Mesenchymal stem cell (in vitro differentiated cells and primary cell): ENCODE measurements at regions not wholly inside any gene's neighbourhood (a gene's known extent, or its start where the extent isn't known, plus 50 kb on each side); places are given as distances from the start of the nearest gene placed in this dataset.

Experiments used
- DNase-seq: peaks from one replicate; pipeline ENCODE4 v3.0.0-alpha.2; 2013
- H2AFZ ChIP-seq: one replicate; pipeline ENCODE4 v1.6.1; 2013; ENCODE audit warnings: low read depth, mild to moderate bottlenecking, control low read depth, inconsistent platforms, low read length, moderate library complexity
- H2AK5ac ChIP-seq: 2 replicates; pipeline ENCODE4 v1.6.1; 2013; ENCODE audit warnings: low read length, moderate library complexity, mild to moderate bottlenecking, inconsistent platforms; ENCODE audit not compliant: severe bottlenecking
- H2BK120ac ChIP-seq: one replicate; pipeline ENCODE4 v1.6.1; 2013; ENCODE audit warnings: low read depth, mild to moderate bottlenecking, inconsistent platforms, low read length, moderate library complexity
- H2BK12ac ChIP-seq, 2 experiments: one replicate each; pipeline ENCODE4 v1.6.1; 2013; ENCODE audit warnings: inconsistent platforms in 2 of 2, low read length in 2 of 2, mild to moderate bottlenecking in 2 of 2, moderate library complexity in 2 of 2, control low read depth in 1 of 2
- H2BK15ac ChIP-seq: one replicate; pipeline ENCODE4 v1.6.1; 2013; ENCODE audit warnings: mild to moderate bottlenecking, low read depth, inconsistent platforms; ENCODE audit not compliant: poor library complexity, severe bottlenecking
- H2BK5ac ChIP-seq: 2 replicates; pipeline ENCODE4 v1.6.1; 2013; ENCODE audit warnings: low read depth, mild to moderate bottlenecking, low read length, control low read depth, inconsistent platforms; ENCODE audit not compliant: poor library complexity, severe bottlenecking
- H3K14ac ChIP-seq, 2 experiments: one replicate each; pipeline ENCODE4 v1.6.1; 2013; ENCODE audit warnings: inconsistent platforms in 2 of 2, low read length in 2 of 2, control low read depth in 1 of 2, mild to moderate bottlenecking in 1 of 2, moderate library complexity in 1 of 2
- H3K18ac ChIP-seq, 2 experiments: one replicate each; pipeline ENCODE4 v1.6.1; 2013; ENCODE audit warnings: inconsistent platforms in 2 of 2, low read length in 2 of 2, control low read depth in 1 of 2, low read depth in 1 of 2, mild to moderate bottlenecking in 1 of 2
- H3K23ac ChIP-seq, 2 experiments: one replicate each; pipeline ENCODE4 v1.6.1; 2013; ENCODE audit warnings: inconsistent platforms in 2 of 2, low read length in 2 of 2, mild to moderate bottlenecking in 2 of 2, moderate library complexity in 2 of 2, control low read depth in 1 of 2
- H3K27ac ChIP-seq: 2 replicates; pipeline ENCODE4 v1.5.1; 2013; ENCODE audit warnings: mild to moderate bottlenecking, moderate library complexity, low read length, control low read depth, inconsistent platforms; ENCODE audit not compliant: poor library complexity, severe bottlenecking
- H3K27me3 ChIP-seq, 2 experiments: 2 replicates each; pipeline versions ENCODE4 v1.6.1 to v1.7.0; 2013; ENCODE audit warnings: low read length in 2 of 2, mild to moderate bottlenecking in 2 of 2, moderate library complexity in 2 of 2, control low read depth in 1 of 2, inconsistent platforms in 1 of 2; ENCODE audit not compliant: control insufficient read depth in 1 of 2, insufficient read depth in 1 of 2
- H3K36me3 ChIP-seq, 2 experiments: 2 replicates each; pipeline versions ENCODE4 v1.6.1 to v1.7.0; 2013; ENCODE audit warnings: low read length in 2 of 2, control low read depth in 1 of 2, inconsistent platforms in 1 of 2, low read depth in 1 of 2, mild to moderate bottlenecking in 1 of 2; ENCODE audit not compliant: insufficient read depth in 2 of 2, control insufficient read depth in 1 of 2
- H3K4ac ChIP-seq, 2 experiments: one replicate each; pipeline ENCODE4 v1.6.1; 2013; ENCODE audit warnings: inconsistent platforms in 2 of 2, low read length in 2 of 2, mild to moderate bottlenecking in 2 of 2, moderate library complexity in 2 of 2, control low read depth in 1 of 2, low read depth in 1 of 2
- H3K4me1 ChIP-seq: 2 replicates; pipeline ENCODE4 v1.6.1; 2013; ENCODE audit warnings: low read depth, low read length, control low read depth; ENCODE audit not compliant: control insufficient read depth, insufficient read depth
- H3K4me2 ChIP-seq: 2 replicates; pipeline ENCODE4 v1.6.1; 2013; ENCODE audit warnings: low read length, mild to moderate bottlenecking, inconsistent platforms; ENCODE audit not compliant: poor library complexity, severe bottlenecking
- H3K4me3 ChIP-seq, 2 experiments: 2 replicates each; pipeline versions ENCODE4 v1.5.1 to v1.7.0; 2013; ENCODE audit warnings: low read length in 2 of 2, mild to moderate bottlenecking in 2 of 2, control low read depth in 1 of 2, low read depth in 1 of 2; ENCODE audit not compliant: insufficient read depth in 1 of 2
- H3K79me1 ChIP-seq: replicated peaks from 2 replicates; pipeline ENCODE4 v1.6.1; 2013; ENCODE audit warnings: mild to moderate bottlenecking, control low read depth, low read length, inconsistent platforms; ENCODE audit not compliant: poor library complexity, severe bottlenecking
- H3K9ac ChIP-seq: 2 replicates; pipeline ENCODE4 v1.7.0; 2013; ENCODE audit warnings: mild to moderate bottlenecking, low read length, moderate library complexity
- H3K9me3 ChIP-seq: 2 replicates; pipeline ENCODE4 v1.7.0; 2013; ENCODE audit warnings: mild to moderate bottlenecking, low read length; ENCODE audit not compliant: control insufficient read depth
- H4K8ac ChIP-seq: one replicate; pipeline ENCODE4 v1.6.1; 2013; ENCODE audit warnings: inconsistent platforms, mild to moderate bottlenecking, low read length, moderate library complexity
- H4K91ac ChIP-seq: one replicate; pipeline ENCODE4 v1.6.1; 2013; ENCODE audit warnings: mild to moderate bottlenecking, low read length, inconsistent platforms
- WGBS: methylation state at CpG from one replicate; pipeline ENCODE4 v1.1.7; 2013; ENCODE audit warnings: mixed read lengths; 5-methylcytosine and 5-hydroxymethylcytosine counted together

- Histone ChIP-seq H4K8ac (no peak overlapping the region), H3K18ac (no peak overlapping the region), H2AFZ (no peak overlapping the region), H3K9me3 (no peaks in the 10 kb centered on the region), H3K36me3 (no peaks in the 10 kb centered on the region), H3K4me1 (no peaks in the 10 kb centered on the region), H2BK120ac (no peak overlapping the region), H2BK5ac (no peak overlapping the region), H3K23ac (no peak overlapping the region), H3K4ac (no peak overlapping the region), H4K91ac (no peak overlapping the region), H3K9ac (no peak overlapping the region), H3K4me2 (no peak overlapping the region), H2BK15ac (no peak overlapping the region), H2BK12ac (no peak overlapping the region), H3K4me3 (no peak overlapping the region), H3K14ac (no peak overlapping the region), H3K27me3 (no peaks in the 10 kb centered on the region), H3K27ac (no peak overlapping the region), H3K79me1 (no peaks in the 10 kb centered on the region), H2AK5ac (no peak overlapping the region)
- WGBS: 66% methylated on average over 5 of the region's 5 CpGs
- no peak for DNase-seq
Observed at GRCh38 chr20:12764053-12764452, 244.7 kb upstream of the SPTLC3 start.

GRCh38 chr20:12764851-12765250 is 243.9 kb upstream of the SPTLC3 start:
- H2BK15ac ChIP-seq: no peak overlapping the region
- H3K9me3 ChIP-seq: no peaks in the 10 kb centered on the region
- H3K4me1 ChIP-seq: no peaks in the 10 kb centered on the region
- no peak overlapping the region for H2BK12ac ChIP-seq
- H4K8ac ChIP-seq: no peak overlapping the region
- DNase-seq: no peak
- H3K18ac ChIP-seq: no peak overlapping the region
- H3K4me3 ChIP-seq: no peak overlapping the region
- no peak overlapping the region for H3K27ac ChIP-seq
- H2BK5ac ChIP-seq: no peak overlapping the region
- no peak overlapping the region for H2BK120ac ChIP-seq
- no peaks in the 10 kb centered on the region for H3K79me1 ChIP-seq
- no peak overlapping the region for H2AK5ac ChIP-seq
- WGBS: no CpG with 5 or more reads among the region's 1 CpG
- no peak overlapping the region for H3K23ac ChIP-seq
- no peak overlapping the region for H3K4me2 ChIP-seq
- no peak overlapping the region for H4K91ac ChIP-seq
- H2AFZ ChIP-seq: no peak overlapping the region
- H3K4ac ChIP-seq: no peak overlapping the region
- no peak overlapping the region for H3K9ac ChIP-seq
- no peaks in the 10 kb centered on the region for H3K36me3 ChIP-seq
- H3K27me3 ChIP-seq: no peaks in the 10 kb centered on the region
- no peak overlapping the region for H3K14ac ChIP-seq

- no peak overlapping the region for H2AFZ ChIP-seq
- no peak overlapping the region for H3K9ac ChIP-seq
- H3K4me1 ChIP-seq: no peaks in the 10 kb centered on the region
- no peak for DNase-seq
- no peak overlapping the region for H3K27ac ChIP-seq
- no peak overlapping the region for H2BK15ac ChIP-seq
- no peak overlapping the region for H3K4me2 ChIP-seq
- no peak overlapping the region for H4K8ac ChIP-seq
- H3K18ac ChIP-seq: no peak overlapping the region
- no peaks in the 10 kb centered on the region for H3K27me3 ChIP-seq
- no peak overlapping the region for H4K91ac ChIP-seq
- H3K36me3 ChIP-seq: no peaks in the 10 kb centered on the region
- no peak overlapping the region for H3K23ac ChIP-seq
- H3K4ac ChIP-seq: no peak overlapping the region
- no peaks in the 10 kb centered on the region for H3K9me3 ChIP-seq
- H3K4me3 ChIP-seq: no peak overlapping the region
- 95% methylated on average over 2 of the region's 2 CpGs for WGBS
- H2BK12ac ChIP-seq: no peak overlapping the region
- H2BK5ac ChIP-seq: no peak overlapping the region
- no peak overlapping the region for H2BK120ac ChIP-seq
- H3K14ac ChIP-seq: no peak overlapping the region
- H2AK5ac ChIP-seq: no peak overlapping the region
- no peaks in the 10 kb centered on the region for H3K79me1 ChIP-seq
Observed at GRCh38 chr20:12773936-12774335, 234.8 kb upstream of the SPTLC3 start.

- Histone ChIP-seq H3K79me1 (no peaks in the 10 kb centered on the region), H3K4me1 (no peaks in the 10 kb centered on the region), H4K8ac (no peak overlapping the region), H3K9ac (no peak overlapping the region), H3K36me3 (no peaks in the 10 kb centered on the region), H3K4me2 (no peak overlapping the region), H3K18ac (no peak overlapping the region), H3K4me3 (no peak overlapping the region), H4K91ac (no peak overlapping the region), H3K27me3 (no peaks in the 10 kb centered on the region), H3K4ac (no peak overlapping the region), H2BK12ac (no peak overlapping the region), H2BK15ac (no peak overlapping the region), H3K27ac (no peak overlapping the region), H2AFZ (no peak overlapping the region), H3K9me3 (no peaks in the 10 kb centered on the region), H3K14ac (no peak overlapping the region), H2BK5ac (no peak overlapping the region), H3K23ac (no peak overlapping the region), H2AK5ac (no peak overlapping the region), H2BK120ac (no peak overlapping the region)
- no peak for DNase-seq
- 74% methylated on average over 5 of the region's 5 CpGs for WGBS
Observed at GRCh38 chr20:12775041-12775440, 233.7 kb upstream of the SPTLC3 start.
